Epidermal melanocyte (primary cell): ENCODE measurements at regions not wholly inside any gene's neighbourhood (a gene's known extent, or its start where the extent isn't known, plus 50 kb on each side); places are given as distances from the start of the nearest gene placed in this dataset.
"Not testable (repeated sequence)": the region's sequence is repeated elsewhere in the genome, so short reads cannot be mapped to it uniquely, and the experiment has no call there.

ENCODE experiments used
- DNase-seq: peaks from one replicate; pipeline ENCODE4 v3.0.0; 2011; ENCODE audit warnings: low spot score; ENCODE audit not compliant: insufficient read length

DNA sequence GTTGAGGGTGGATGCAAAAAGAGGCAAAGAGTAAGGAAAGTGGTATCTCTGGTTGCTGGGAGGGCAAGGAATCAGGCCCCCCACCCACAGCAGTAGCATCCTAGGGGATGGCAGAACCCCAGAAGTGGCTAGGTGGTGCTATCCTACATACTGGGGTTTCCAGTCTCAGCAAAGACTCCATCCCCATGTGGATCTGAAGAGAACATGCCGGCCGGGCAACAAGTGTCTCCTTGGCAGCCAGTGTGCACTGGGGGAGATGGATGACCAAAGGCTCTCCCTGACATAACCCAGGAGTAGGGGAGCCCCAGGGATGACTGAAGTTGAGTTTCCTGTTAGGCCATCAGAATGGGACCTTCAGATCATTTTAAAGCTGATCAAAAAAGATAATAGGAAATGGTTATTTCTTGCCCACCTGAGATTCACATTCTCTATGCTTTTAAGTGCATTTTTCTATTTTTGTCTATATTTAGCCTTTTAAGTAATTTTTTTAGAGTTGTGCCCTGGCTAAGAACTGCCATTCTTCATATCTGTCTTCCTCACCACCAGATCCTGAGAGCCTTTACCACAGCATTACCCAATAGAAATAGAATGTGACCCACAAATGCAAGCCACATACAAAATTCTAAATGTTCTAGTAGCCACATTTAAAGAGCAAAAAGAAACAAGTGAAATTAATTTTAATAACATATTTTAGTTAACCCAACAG lies 78.7 kb upstream of the SMIM23 start:
- no peak for DNase-seq

GRCh38 chr5:171707442-171707792 lies 78.2 kb upstream of the SMIM23 start:
- no peak for DNase-seq

GRCh38 chr5:171709930-171710329 lies 75.7 kb upstream of the SMIM23 start:
- DNase-seq: no peak

DNA sequence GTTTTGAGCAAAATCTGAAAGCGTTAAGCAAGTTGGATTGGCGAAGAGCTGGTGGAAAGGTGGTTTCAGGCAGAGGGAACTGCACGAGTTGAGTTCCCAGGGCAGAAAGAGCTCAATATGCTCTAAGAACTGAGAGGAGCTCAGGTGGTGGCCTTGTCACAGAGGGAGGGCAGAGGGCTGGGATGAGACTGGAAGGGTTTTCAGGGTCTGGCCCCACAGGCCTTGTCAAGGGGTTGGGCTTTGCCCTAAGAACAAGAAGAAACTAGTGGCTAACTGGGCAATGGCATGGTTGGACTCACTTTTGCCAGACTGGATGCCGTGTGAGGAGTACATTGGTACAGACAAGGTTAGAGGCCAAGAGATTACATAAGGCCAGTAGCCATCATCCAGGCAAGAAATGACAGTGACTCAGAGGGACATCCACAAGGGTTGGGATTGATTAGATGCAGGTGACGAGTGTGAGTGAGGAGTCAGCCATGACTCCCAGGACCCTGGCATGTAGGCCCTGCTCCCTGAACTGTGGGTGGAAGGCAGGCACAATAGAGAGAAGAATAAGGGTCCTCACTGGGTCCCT lies 75.1 kb upstream of the SMIM23 start:
- no peak for DNase-seq

- DNase-seq: no peak
Measured at GRCh38 chr5:171711571-171711970, 74.0 kb upstream of the SMIM23 start.

DNA sequence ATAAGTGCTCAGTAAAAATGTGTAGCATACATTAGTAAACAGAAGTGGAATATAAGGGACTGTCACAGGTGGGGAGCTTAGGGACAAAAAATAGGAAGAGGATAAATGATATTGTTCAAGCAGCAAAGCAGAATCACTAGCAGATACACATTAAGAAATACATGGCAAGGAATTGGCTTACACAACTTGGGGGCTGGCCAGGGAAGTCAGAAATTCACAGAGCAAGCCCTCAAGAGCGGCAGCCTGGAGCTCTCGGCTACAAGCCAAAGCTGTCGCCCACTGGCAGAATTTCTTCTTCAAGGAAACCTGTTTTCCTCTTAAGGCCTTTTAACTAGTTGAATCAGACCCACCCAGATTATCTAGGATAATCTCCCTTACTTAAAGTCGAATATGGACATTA lies 73.0 kb upstream of the SMIM23 start:
- DNase-seq: no peak

DNA sequence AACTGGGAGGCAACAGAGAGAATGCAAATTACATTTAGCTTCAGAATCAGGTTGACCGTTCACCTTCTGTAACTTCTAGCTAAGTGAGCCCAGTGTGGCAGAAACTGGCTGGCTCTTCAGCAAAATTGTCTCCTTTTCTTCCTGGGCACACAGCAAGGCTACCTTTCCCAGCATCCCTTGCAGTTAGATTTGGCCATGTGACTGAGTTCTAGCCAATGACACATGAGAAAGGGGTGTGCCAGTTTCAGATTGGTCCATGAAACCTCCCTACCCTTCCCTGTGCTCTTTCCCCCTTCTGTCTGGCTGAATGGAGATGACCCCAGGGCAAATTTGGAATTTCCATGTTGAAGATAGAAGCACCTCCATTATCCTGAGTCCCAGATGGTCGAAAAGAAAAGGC lies 72.5 kb upstream of the SMIM23 start:
- no peak for DNase-seq

DNA sequence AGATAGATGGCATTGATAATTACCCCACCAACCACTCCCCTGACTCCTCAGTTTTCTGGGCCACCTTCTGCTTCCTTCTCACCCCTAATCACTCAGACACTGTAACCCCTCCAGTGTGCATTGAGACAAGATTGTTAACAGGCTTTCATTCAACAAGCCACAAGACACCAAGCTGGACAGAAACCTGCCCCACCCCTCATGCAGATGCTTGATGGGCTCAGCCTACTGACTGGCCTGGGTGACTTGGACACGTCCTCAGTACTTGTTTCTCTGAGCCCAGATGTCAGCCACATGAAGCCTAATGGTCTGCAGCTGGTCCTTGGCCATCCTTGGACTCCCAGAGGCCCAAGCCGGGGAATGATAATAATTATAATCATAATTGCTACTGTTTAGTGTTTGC lies 71.4 kb upstream of the SMIM23 start:
- DNase-seq: no peak

GRCh38 chr5:171714851-171715250 lies 70.8 kb upstream of the SMIM23 start:
- no peak for DNase-seq

DNA sequence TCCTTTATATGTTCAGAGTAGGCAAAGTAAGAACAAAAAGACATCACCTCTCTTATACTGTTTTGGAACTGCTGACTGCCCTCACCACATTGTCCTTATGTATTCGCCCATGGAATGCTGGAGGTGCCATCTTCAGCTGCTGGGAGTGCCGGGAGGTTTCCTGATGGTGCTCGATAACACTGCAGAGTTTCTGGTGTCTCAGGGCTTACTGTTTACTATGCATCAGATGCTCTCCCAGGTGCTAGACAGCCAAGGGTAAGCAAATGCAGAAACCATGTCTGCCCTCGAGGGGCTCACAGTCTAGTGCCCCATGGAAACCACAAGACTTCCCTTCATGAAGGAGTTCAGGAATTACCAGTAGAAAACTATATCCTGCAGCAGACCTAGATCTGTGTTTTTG lies 70.1 kb upstream of the SMIM23 start:
- DNase-seq: no peak

DNA sequence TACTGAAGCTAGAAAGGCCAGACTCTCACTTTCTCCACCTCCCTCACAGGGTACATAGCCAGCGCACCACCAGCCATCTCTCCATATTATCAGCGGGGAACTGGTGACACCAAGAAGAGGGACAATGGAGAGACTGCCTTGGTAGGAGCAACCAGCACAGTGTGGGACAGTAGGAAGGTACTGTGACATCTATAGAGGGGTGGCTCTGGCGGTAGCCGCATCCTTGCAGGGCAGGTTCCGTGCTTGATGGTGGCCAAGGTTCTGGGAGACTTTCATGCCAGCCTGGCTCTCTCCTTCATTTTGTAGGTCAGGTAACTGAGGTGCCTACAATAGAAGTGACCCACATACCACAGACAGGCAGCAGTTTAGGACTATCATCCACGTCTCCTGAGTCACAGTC lies 65.5 kb upstream of the SMIM23 start:
- DNase-seq: no peak

- DNase-seq: no peak
Measured at GRCh38 chr5:171721464-171721863, 64.2 kb upstream of the SMIM23 start.

DNA sequence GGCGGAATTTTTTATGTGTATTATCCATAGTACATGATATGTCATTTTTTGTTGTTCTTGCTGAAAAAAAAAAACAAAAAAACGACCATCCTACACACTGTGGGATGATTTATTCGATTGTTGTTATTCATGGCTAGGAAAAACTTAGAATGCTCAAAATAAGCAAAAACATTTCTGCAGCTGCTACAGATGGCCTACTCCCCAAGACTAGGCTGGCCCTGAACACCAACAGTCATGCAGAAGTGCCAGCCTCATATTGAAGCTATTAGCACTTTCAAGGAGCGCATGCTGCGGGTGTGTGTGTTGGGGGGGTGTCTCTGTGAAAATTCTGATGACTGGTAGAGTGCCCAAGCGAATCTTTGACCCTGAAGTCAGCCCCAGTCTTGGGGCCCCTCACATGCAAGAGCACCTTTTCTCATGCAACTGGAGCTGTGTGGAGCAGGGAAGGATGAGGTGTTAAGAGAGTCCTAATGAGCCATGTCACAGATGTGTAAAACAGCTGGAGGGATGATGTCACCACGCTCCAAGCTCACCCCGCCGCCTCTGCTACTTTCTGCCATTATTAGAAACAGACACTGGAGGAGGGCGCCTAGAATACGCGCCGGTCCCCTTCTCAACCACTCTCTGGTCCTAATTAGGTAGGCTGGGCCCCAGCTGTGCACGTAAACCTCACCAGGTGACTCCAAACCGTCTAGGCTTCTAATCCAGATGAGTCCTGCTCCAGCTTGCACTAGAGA lies 61.0 kb upstream of the SMIM23 start:
- DNase-seq: no peak

DNA sequence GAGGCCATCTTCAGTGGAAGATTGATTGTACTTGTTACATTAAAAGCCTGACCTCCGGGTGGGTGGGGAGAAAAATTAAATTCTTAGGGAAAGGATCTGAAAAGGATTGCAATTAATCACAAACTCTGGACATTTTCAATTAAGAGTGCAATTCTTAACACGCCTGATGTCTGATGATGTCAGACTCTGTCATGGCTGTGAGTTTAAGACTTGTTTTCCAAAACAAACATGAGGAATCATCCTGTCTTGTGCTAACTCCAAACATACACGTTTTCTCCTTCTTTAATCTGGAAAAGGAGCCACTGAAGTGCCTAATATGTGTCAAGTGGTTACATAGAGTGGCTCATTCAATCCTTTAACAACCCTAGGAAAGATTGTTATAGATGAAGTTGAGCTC lies 60.4 kb upstream of the SMIM23 start:
- no peak for DNase-seq

DNA sequence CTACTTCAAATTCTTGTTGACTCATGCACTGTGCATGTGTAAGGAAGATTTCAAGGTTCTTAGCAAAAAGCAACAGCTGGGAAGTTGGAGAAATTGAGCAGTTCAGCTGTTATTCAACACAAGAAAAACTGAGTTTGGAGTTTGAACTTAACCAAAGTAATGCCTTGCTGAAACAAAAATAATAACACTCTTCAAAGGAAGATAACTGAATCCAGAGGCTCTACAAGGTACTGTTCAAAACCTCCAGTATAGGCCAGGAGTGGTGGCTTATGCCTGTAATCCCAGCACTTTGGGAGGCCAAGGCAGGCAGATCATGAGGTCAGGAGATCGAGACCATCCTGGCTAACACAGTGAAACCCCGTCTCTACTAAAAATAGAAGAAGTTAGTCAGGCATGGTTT lies 58.8 kb upstream of the SMIM23 start:
- not testable (repeated sequence) for DNase-seq

- DNase-seq: no peak
Measured at GRCh38 chr5:171728686-171729085, 56.9 kb upstream of the SMIM23 start.
